ENCODE measurements at regions not wholly inside any gene's neighbourhood (a gene's known extent, or its start where the extent isn't known, plus 50 kb on each side); places are given as distances from the start of the nearest gene placed in this dataset.

DNA sequence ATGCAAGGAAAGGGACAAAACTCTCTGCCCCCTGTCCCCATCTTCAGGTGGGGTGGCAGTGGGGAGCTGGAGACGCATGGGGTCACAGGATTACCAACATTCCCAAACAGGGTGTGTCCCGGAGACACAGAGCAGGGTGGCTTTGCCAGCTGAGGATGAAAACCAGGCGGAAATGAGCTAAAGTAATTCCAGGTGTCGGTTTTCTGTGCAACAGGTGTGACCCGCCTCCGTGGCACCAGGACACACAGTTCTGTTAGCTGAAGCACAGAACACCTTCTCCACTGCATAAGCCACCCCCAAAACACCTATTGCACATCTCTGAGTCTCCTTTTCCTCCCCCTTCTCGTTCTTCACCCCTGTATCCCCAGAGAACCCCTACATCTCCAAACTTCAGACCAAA, 122.7 kb upstream of the GLI2 start:
- no peak overlapping the region for H3K4me3 Mint-ChIP-seq
- Histone ChIP-seq H3K27me3 (ENCODE audit: insufficient read depth, low read length) (no peaks in the 10 kb centered on the region), H3K9ac (ENCODE audit: extremely low read depth, insufficient read length, low read length) (no peak overlapping the region), H2BK120ac (ENCODE audit: low read depth, low read length, poor library complexity, severe bottlenecking) (no peak overlapping the region), H3K14ac (ENCODE audit: insufficient read depth, low read length) (no peak overlapping the region), H3K9me3 (ENCODE audit: control insufficient read depth, low read depth, low read length) (no peaks in the 10 kb centered on the region), H4K5ac (ENCODE audit: insufficient read length, low read depth, low read length) (no peak overlapping the region), H3K23me2 (ENCODE audit: insufficient read length, low read depth, low read length, poor library complexity, severe bottlenecking) (no peaks in the 10 kb centered on the region), H3K23ac (ENCODE audit: insufficient read length, low read depth, low read length) (no peak overlapping the region), H3K27ac (ENCODE audit: insufficient read length, low read depth, low read length) (no peak overlapping the region), H3K4ac (ENCODE audit: low read depth, low read length) (no peak overlapping the region), H3K79me1 (ENCODE audit: insufficient read depth, low read depth, low read length, poor library complexity, severe bottlenecking) (no peaks in the 10 kb centered on the region), H3K4me2 (ENCODE audit: insufficient read depth, insufficient read length, low read length) (no peak overlapping the region), H4K91ac (ENCODE audit: insufficient read length, low read depth, low read length) (no peak overlapping the region), H3T11ph (ENCODE audit: low read length) (no peak overlapping the region), H2BK15ac (ENCODE audit: low read depth, low read length) (no peak overlapping the region), H3K18ac (ENCODE audit: insufficient read length, low read depth, low read length) (no peak overlapping the region), H3K56ac (ENCODE audit: insufficient read length, low read depth, low read length) (no peak overlapping the region), H2BK5ac (ENCODE audit: insufficient read length, low read length) (no peak overlapping the region), H4K8ac (replicated peaks; ENCODE audit: insufficient read length, low read depth, low read length) (no peak overlapping the region), H4K20me1 (ENCODE audit: control insufficient read depth, insufficient read depth, insufficient read length) (no peaks in the 10 kb centered on the region), H2AK5ac (ENCODE audit: insufficient read length, low read length) (no peak overlapping the region), H3K4me1 (ENCODE audit: insufficient read depth, low read length) (no peaks in the 10 kb centered on the region; the same call in 1 of the 2 replicates), H2AFZ (ENCODE audit: low read length) (no peak overlapping the region), H2BK12ac (ENCODE audit: insufficient read length, low read depth, low read length) (no peak overlapping the region), H3K79me2 (ENCODE audit: insufficient read depth, low read length) (no peaks in the 10 kb centered on the region), H2BK20ac (ENCODE audit: low read depth, low read length, poor library complexity, severe bottlenecking) (no peak overlapping the region)
- H3K27ac Mint-ChIP-seq, result no peak overlapping the region
- TF ChIP-seq, protein P1, sequence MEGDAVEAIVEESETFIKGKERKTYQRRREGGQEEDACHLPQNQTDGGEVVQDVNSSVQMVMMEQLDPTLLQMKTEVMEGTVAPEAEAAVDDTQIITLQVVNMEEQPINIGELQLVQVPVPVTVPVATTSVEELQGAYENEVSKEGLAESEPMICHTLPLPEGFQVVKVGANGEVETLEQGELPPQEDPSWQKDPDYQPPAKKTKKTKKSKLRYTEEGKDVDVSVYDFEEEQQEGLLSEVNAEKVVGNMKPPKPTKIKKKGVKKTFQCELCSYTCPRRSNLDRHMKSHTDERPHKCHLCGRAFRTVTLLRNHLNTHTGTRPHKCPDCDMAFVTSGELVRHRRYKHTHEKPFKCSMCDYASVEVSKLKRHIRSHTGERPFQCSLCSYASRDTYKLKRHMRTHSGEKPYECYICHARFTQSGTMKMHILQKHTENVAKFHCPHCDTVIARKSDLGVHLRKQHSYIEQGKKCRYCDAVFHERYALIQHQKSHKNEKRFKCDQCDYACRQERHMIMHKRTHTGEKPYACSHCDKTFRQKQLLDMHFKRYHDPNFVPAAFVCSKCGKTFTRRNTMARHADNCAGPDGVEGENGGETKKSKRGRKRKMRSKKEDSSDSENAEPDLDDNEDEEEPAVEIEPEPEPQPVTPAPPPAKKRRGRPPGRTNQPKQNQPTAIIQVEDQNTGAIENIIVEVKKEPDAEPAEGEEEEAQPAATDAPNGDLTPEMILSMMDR (conservative IDR thresholded peaks at IDR 0.05), result no peak
- no CpG with 5 or more reads among the region's 7 CpGs for WGBS (ENCODE audit: extremely low coverage, insufficient read length, low lambda C conversion rate)
- H3K4me1 Mint-ChIP-seq, result peaks cover 34 to 45% of the 10 kb centered on the region in 2 experiments
- H3K36me3 Mint-ChIP-seq (ENCODE audit: insufficient read depth in 1 of 3, low read depth in 3 of 3), result no peaks in the 10 kb centered on the region
- peaks cover 82% of the 10 kb centered on the region for H3K27me3 Mint-ChIP-seq (ENCODE audit: low read depth)
- DNase-seq, result no peak
- no peaks in the 10 kb centered on the region for H3K9me3 Mint-ChIP-seq

Data from H9 (cell line).